Astrocyte (in vitro differentiated cells and primary cell): ENCODE measurements at regions not wholly inside any gene's neighbourhood (a gene's known extent, or its start where the extent isn't known, plus 50 kb on each side); places are given as distances from the start of the nearest gene placed in this dataset.
"Not testable (repeated sequence)": the region's sequence is repeated elsewhere in the genome, so short reads cannot be mapped to it uniquely, and the experiment has no call there.

Source experiments
- CTCF ChIP-seq: IDR thresholded peaks from 2 replicates; pipeline ENCODE4 v1.5.1; 2011; ENCODE audit warnings: low read depth, mild to moderate bottlenecking, inconsistent platforms, low read length, moderate library complexity; ENCODE audit not compliant: insufficient read depth
- EZH2 ChIP-seq: IDR thresholded peaks from 2 replicates; pipeline ENCODE4 v1.6.1; 2012; ENCODE audit warnings: mild to moderate bottlenecking, low read length, inconsistent platforms; ENCODE audit not compliant: insufficient read depth

DNA sequence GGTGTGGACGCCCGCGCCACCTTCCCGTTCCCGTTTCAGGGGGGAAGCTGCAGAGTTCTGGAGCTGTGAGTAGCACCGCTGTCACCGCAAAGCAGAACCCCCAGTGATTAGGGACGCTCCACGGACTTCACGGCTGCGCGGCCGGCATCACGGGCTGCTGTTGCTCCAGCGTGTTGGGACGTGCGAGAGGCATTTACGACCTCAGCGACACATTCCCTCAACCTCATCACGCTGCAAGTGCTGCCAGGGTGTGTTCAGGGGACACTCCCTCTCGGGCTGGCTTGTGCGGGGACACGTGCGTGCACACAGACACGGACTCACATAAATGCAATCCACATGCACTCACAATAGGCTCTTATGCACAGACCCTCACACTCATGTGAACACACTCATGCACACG is 187.9 kb downstream of the NPIPB11 start:
- not testable (repeated sequence) for TF ChIP-seq CTCF, EZH2
